ENCODE measurements at regions not wholly inside any gene's neighbourhood (a gene's known extent, or its start where the extent isn't known, plus 50 kb on each side); places are given as distances from the start of the nearest gene placed in this dataset.

GRCh38 chr12:131379738-131380137 is 331.2 kb upstream of the SFSWAP start:
- H3K27ac ChIP-seq (ENCODE audit: low read length), result no peak overlapping the region
- no peak overlapping the region for H3K4me3 ChIP-seq (ENCODE audit: low read length)
- H3K9me3 ChIP-seq (ENCODE audit: control insufficient read depth, low read length), result no peaks in the 10 kb centered on the region
- H3K27me3 ChIP-seq (ENCODE audit: control insufficient read depth, insufficient read depth), result no peaks in the 10 kb centered on the region
- no peak for ATAC-seq
- H3K4me1 ChIP-seq (ENCODE audit: control insufficient read depth, insufficient read depth, low read length), result no peaks in the 10 kb centered on the region
- 59% methylated on average over 12 of the region's 12 CpGs for WGBS
- intact Hi-C loops (cut with DNase I), result no loop called here
- DNase-seq, result no peak

- WGBS, result 66% methylated on average over 28 of the region's 28 CpGs
- H3K27ac ChIP-seq (ENCODE audit: low read length), result no peak overlapping the region
- H3K4me1 ChIP-seq (ENCODE audit: control insufficient read depth, insufficient read depth, low read length), result no peaks in the 10 kb centered on the region
- H3K9me3 ChIP-seq (ENCODE audit: control insufficient read depth, low read length), result no peaks in the 10 kb centered on the region
- H3K27me3 ChIP-seq (ENCODE audit: control insufficient read depth, insufficient read depth), result no peaks in the 10 kb centered on the region
- no peak overlapping the region for H3K4me3 ChIP-seq (ENCODE audit: low read length)
- DNase-seq (no peak), ATAC-seq (no peak)
- intact Hi-C loops (cut with DNase I), result no loop called here
Observed at GRCh38 chr12:131380220-131380964, 330.5 kb upstream of the SFSWAP start.

GRCh38 chr12:131380965-131381705 is 329.8 kb upstream of the SFSWAP start:
- ATAC-seq (peak in 1 of 2 donors; percentile 40), DNase-seq (no peak)
- WGBS, result 51% methylated on average over 27 of the region's 27 CpGs
- H3K4me3 ChIP-seq (ENCODE audit: low read length), result no peak overlapping the region
- no peak overlapping the region for H3K27ac ChIP-seq (ENCODE audit: low read length)
- intact Hi-C loops (cut with DNase I), result no loop called here
- no peaks in the 10 kb centered on the region for H3K9me3 ChIP-seq (ENCODE audit: control insufficient read depth, low read length)
- H3K4me1 ChIP-seq (ENCODE audit: control insufficient read depth, insufficient read depth, low read length), result no peaks in the 10 kb centered on the region
- H3K27me3 ChIP-seq (ENCODE audit: control insufficient read depth, insufficient read depth), result no peaks in the 10 kb centered on the region

GRCh38 chr12:131381716-131382430 is 329.0 kb upstream of the SFSWAP start:
- Histone ChIP-seq H3K27me3 (ENCODE audit: control insufficient read depth, insufficient read depth) (no peaks in the 10 kb centered on the region), H3K9me3 (ENCODE audit: control insufficient read depth, low read length) (no peaks in the 10 kb centered on the region), H3K4me1 (ENCODE audit: control insufficient read depth, insufficient read depth, low read length) (no peaks in the 10 kb centered on the region), H3K4me3 (ENCODE audit: low read length) (no peak overlapping the region), H3K27ac (ENCODE audit: low read length) (no peak overlapping the region)
- 75% methylated on average over 22 of the region's 22 CpGs for WGBS
- DNase-seq (no peak), ATAC-seq (no peak)
- intact Hi-C loops (cut with DNase I), result no loop called here

GRCh38 chr12:131383291-131383690 is 327.6 kb upstream of the SFSWAP start:
- ATAC-seq, result no peak
- Histone ChIP-seq H3K4me3 (ENCODE audit: low read length) (no peak overlapping the region), H3K4me1 (ENCODE audit: control insufficient read depth, insufficient read depth, low read length) (no peaks in the 10 kb centered on the region), H3K27me3 (ENCODE audit: control insufficient read depth, insufficient read depth) (no peaks in the 10 kb centered on the region), H3K9me3 (ENCODE audit: control insufficient read depth, low read length) (no peaks in the 10 kb centered on the region), H3K27ac (ENCODE audit: low read length) (no peak overlapping the region)
- DNase-seq, result no peak
- intact Hi-C loops (cut with DNase I), result no loop called here
- WGBS, result 83% methylated on average over 9 of the region's 9 CpGs

- no peaks in the 10 kb centered on the region for H3K27me3 ChIP-seq (ENCODE audit: control insufficient read depth, insufficient read depth)
Observed at GRCh38 chr12:131383741-131384543, 326.9 kb upstream of the SFSWAP start.

GRCh38 chr12:131384544-131384855 is 326.4 kb upstream of the SFSWAP start:
- peak in 1 of 3 donors; percentile 18 for DNase-seq
- no peak overlapping the region for H3K27ac ChIP-seq (ENCODE audit: low read length)
- no peak overlapping the region for H3K4me3 ChIP-seq (ENCODE audit: low read length)
- H3K27me3 ChIP-seq (ENCODE audit: control insufficient read depth, insufficient read depth), result no peaks in the 10 kb centered on the region
- ATAC-seq, result no peak
- 44% methylated on average over 8 of the region's 8 CpGs for WGBS
- H3K4me1 ChIP-seq (ENCODE audit: control insufficient read depth, insufficient read depth, low read length), result no peaks in the 10 kb centered on the region
- no peaks in the 10 kb centered on the region for H3K9me3 ChIP-seq (ENCODE audit: control insufficient read depth, low read length)
- intact Hi-C loops (cut with DNase I), result no loop called here

More at GRCh38 chr12:131383741-131384543, 326.9 kb upstream of the SFSWAP start:
- H3K4me1 ChIP-seq (ENCODE audit: control insufficient read depth, insufficient read depth, low read length), result no peaks in the 10 kb centered on the region
- H3K27ac ChIP-seq (ENCODE audit: low read length), result no peak overlapping the region
- intact Hi-C loops (cut with DNase I), result no loop called here
- DNase-seq (no peak), ATAC-seq (no peak)
- WGBS, result 50% methylated on average over 21 of the region's 21 CpGs
- H3K9me3 ChIP-seq (ENCODE audit: control insufficient read depth, low read length), result no peaks in the 10 kb centered on the region
- no peak overlapping the region for H3K4me3 ChIP-seq (ENCODE audit: low read length)

GRCh38 chr12:131385313-131386166 is 325.4 kb upstream of the SFSWAP start:
- Histone ChIP-seq H3K4me3 (ENCODE audit: low read length) (no peak overlapping the region), H3K27me3 (ENCODE audit: control insufficient read depth, insufficient read depth) (no peaks in the 10 kb centered on the region), H3K4me1 (ENCODE audit: control insufficient read depth, insufficient read depth, low read length) (no peaks in the 10 kb centered on the region), H3K27ac (ENCODE audit: low read length) (no peak overlapping the region), H3K9me3 (ENCODE audit: control insufficient read depth, low read length) (no peaks in the 10 kb centered on the region)
- DNase-seq, result peak in 1 of 3 donors; percentile 20
- intact Hi-C loops (cut with DNase I), result no loop called here
- no peak for ATAC-seq
- 74% methylated on average over 26 of the region's 26 CpGs for WGBS

- Histone ChIP-seq H3K4me3 (ENCODE audit: low read length) (no peak overlapping the region), H3K27ac (ENCODE audit: low read length) (no peak overlapping the region), H3K27me3 (ENCODE audit: control insufficient read depth, insufficient read depth) (no peaks in the 10 kb centered on the region), H3K9me3 (ENCODE audit: control insufficient read depth, low read length) (no peaks in the 10 kb centered on the region), H3K4me1 (ENCODE audit: control insufficient read depth, insufficient read depth, low read length) (no peaks in the 10 kb centered on the region)
- intact Hi-C loops (cut with DNase I), result no loop called here
- DNase-seq, result no peak
- 62% methylated on average over 9 of the region's 9 CpGs for WGBS
- ATAC-seq, result no peak
Observed at GRCh38 chr12:131386167-131386521, 324.7 kb upstream of the SFSWAP start.

GRCh38 chr12:131386781-131387180 is 324.1 kb upstream of the SFSWAP start:
- intact Hi-C loops (cut with DNase I), result no loop called here
- H3K27me3 ChIP-seq (ENCODE audit: control insufficient read depth, insufficient read depth), result no peaks in the 10 kb centered on the region

More at GRCh38 chr12:131386781-131387180, 324.1 kb upstream of the SFSWAP start:
- DNase-seq, result no peak
- H3K4me3 ChIP-seq (ENCODE audit: low read length), result no peak overlapping the region
- no peak for ATAC-seq
- H3K27ac ChIP-seq (ENCODE audit: low read length), result no peak overlapping the region
- no peaks in the 10 kb centered on the region for H3K9me3 ChIP-seq (ENCODE audit: control insufficient read depth, low read length)
- WGBS, result 61% methylated on average over 11 of the region's 11 CpGs
- no peaks in the 10 kb centered on the region for H3K4me1 ChIP-seq (ENCODE audit: control insufficient read depth, insufficient read depth, low read length)
